ENCODE measurements at regions not wholly inside any gene's neighbourhood (a gene's known extent, or its start where the extent isn't known, plus 50 kb on each side); places are given as distances from the start of the nearest gene placed in this dataset.

DNA sequence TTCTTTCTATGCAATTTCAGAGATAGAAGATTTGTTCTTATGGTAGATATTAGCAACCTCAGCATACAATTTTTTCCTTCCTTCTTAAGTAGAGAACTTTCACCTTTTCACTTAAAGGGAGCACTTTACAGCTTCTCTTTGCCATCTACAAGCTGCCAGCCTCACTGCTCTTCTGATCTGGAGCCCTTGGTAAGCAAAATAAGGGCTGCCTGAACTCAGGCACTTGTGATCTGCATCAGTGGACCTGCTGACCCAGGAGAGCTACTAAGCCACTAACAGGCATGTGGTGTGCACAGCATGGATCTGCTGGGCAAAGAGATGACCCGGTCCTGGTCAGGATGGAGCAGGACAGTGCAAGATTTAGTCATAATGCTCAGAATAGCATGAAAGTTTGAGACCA is 80.8 kb upstream of the SNTG2 start:
- no peak for TF ChIP-seq EZH2 (IDR thresholded peaks at IDR 0.05; ENCODE audit: low read depth, unreplicated experiment)
- TF ChIP-seq, protein P1, sequence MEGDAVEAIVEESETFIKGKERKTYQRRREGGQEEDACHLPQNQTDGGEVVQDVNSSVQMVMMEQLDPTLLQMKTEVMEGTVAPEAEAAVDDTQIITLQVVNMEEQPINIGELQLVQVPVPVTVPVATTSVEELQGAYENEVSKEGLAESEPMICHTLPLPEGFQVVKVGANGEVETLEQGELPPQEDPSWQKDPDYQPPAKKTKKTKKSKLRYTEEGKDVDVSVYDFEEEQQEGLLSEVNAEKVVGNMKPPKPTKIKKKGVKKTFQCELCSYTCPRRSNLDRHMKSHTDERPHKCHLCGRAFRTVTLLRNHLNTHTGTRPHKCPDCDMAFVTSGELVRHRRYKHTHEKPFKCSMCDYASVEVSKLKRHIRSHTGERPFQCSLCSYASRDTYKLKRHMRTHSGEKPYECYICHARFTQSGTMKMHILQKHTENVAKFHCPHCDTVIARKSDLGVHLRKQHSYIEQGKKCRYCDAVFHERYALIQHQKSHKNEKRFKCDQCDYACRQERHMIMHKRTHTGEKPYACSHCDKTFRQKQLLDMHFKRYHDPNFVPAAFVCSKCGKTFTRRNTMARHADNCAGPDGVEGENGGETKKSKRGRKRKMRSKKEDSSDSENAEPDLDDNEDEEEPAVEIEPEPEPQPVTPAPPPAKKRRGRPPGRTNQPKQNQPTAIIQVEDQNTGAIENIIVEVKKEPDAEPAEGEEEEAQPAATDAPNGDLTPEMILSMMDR (conservative IDR thresholded peaks at IDR 0.05; ENCODE audit: low read depth in 2 of 2): no peak
- no peak for TF ChIP-seq EZH2phosphoT487 (IDR thresholded peaks at IDR 0.05; ENCODE audit: unreplicated experiment)
- no peak for TF ChIP-seq REST (IDR thresholded peaks at IDR 0.05; ENCODE audit: unreplicated experiment)

Measured in GM23338 (cell line).